ENCODE measurements at regions not wholly inside any gene's neighbourhood (a gene's known extent, or its start where the extent isn't known, plus 50 kb on each side); places are given as distances from the start of the nearest gene placed in this dataset.
A peak's percentile ranks its signal among the peaks of the same experiment; 100 is the strongest.

GRCh38 chr4:32631831-32632230, 1911.7 kb downstream of the PCDH7 start:
- H3K4me1 ChIP-seq, result no peaks in the 10 kb centered on the region
- WGBS, 2 donors, result 54 to 57% methylated on average over 3 of the region's 3 CpGs
- no peak for DNase-seq
- no peak for TF ChIP-seq POLR2A (IDR thresholded peaks at IDR 0.05)
- TF ChIP-seq CTCF (IDR thresholded peaks at IDR 0.05), result no peak
- no peak overlapping the region for H3K27ac ChIP-seq
- H3K9me3 ChIP-seq, result no peaks in the 10 kb centered on the region
- no peak overlapping the region for H3K4me3 ChIP-seq
- no peaks in the 10 kb centered on the region for H3K36me3 ChIP-seq (ENCODE audit: low read depth, missing control alignments)
- intact Hi-C loops (cut with DNase I; ENCODE audit: low total_unique reads), result no loop called here
- H3K27me3 ChIP-seq, result no peaks in the 10 kb centered on the region

- H3K4me3 ChIP-seq, result peak overlapping the region in 1 of 2 donors; percentile 34
- intact Hi-C loops (cut with DNase I; ENCODE audit: low total_unique reads), result no loop called here
- TF ChIP-seq POLR2A (IDR thresholded peaks at IDR 0.05) (no peak), CTCF (IDR thresholded peaks at IDR 0.05) (no peak)
- WGBS, 2 donors, result 54 to 84% methylated on average over 17 of the region's 17 CpGs
- H3K36me3 ChIP-seq (ENCODE audit: low read depth, missing control alignments), result no peaks in the 10 kb centered on the region
- no peak for DNase-seq
- H3K4me1 ChIP-seq, result no peaks in the 10 kb centered on the region
- H3K27me3 ChIP-seq, result no peaks in the 10 kb centered on the region
- H3K9me3 ChIP-seq, result no peaks in the 10 kb centered on the region
- no peak overlapping the region for H3K27ac ChIP-seq
Observed at GRCh38 chr4:32633421-32633820, 1913.3 kb downstream of the PCDH7 start.

DNA sequence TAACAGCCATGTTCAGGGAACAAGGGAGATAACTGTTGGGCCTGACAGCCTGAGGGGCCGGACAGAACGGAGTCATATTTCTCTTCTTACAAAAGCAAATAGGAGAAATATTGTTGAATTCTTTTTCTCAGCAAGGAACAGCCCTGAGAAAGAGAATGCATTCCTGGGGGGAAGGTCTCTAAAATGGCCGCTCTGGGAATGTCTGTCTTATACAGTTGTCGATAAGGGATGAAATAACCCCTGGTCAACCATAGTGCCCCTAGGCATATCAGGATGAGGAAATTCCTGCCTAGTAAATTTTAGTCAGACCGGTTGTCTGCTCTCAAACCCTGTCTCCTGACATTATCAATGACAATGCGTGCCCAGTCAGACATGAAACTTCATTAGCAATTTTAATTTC, 1925.5 kb downstream of the PCDH7 start:
- WGBS, 2 donors, result 84% methylated on average over 6 of the region's 6 CpGs
- intact Hi-C loops (cut with DNase I; ENCODE audit: low total_unique reads), result no loop called here
- Histone ChIP-seq H3K27ac (no peak overlapping the region), H3K36me3 (ENCODE audit: low read depth, missing control alignments) (no peaks in the 10 kb centered on the region), H3K4me1 (no peaks in the 10 kb centered on the region), H3K9me3 (no peaks in the 10 kb centered on the region), H3K4me3 (no peak overlapping the region), H3K27me3 (no peaks in the 10 kb centered on the region)
- TF ChIP-seq POLR2A (IDR thresholded peaks at IDR 0.05), result no peak
- DNase-seq, result no peak

- no peak overlapping the region for H3K27ac ChIP-seq
- no peak for DNase-seq
- WGBS, 2 donors, result 52 to 71% methylated on average over 3 of the region's 3 CpGs
- no peak overlapping the region for H3K4me3 ChIP-seq
- H3K4me1 ChIP-seq, result no peaks in the 10 kb centered on the region
- no peaks in the 10 kb centered on the region for H3K27me3 ChIP-seq
- H3K36me3 ChIP-seq (ENCODE audit: low read depth, missing control alignments), result no peaks in the 10 kb centered on the region
- H3K9me3 ChIP-seq, result no peaks in the 10 kb centered on the region
- intact Hi-C loops (cut with DNase I; ENCODE audit: low total_unique reads), result no loop called here
- TF ChIP-seq CTCF (IDR thresholded peaks at IDR 0.05), result no peak
- TF ChIP-seq POLR2A (IDR thresholded peaks at IDR 0.05), result no peak
Observed at GRCh38 chr4:32658019-32658418, 1937.8 kb downstream of the PCDH7 start.

- Histone ChIP-seq H3K27ac (no peak overlapping the region), H3K9me3 (no peaks in the 10 kb centered on the region), H3K27me3 (no peaks in the 10 kb centered on the region), H3K4me3 (no peak overlapping the region), H3K4me1 (no peaks in the 10 kb centered on the region), H3K36me3 (ENCODE audit: low read depth, missing control alignments) (no peaks in the 10 kb centered on the region)
- 47 to 56% methylated on average over 3 of the region's 3 CpGs for WGBS, 2 donors
- TF ChIP-seq POLR2A (IDR thresholded peaks at IDR 0.05), result no peak
- TF ChIP-seq CTCF (IDR thresholded peaks at IDR 0.05), result no peak
- intact Hi-C loops (cut with DNase I; ENCODE audit: low total_unique reads), result no loop called here
- DNase-seq, result no peak
Observed at GRCh38 chr4:32661229-32661628, 1941.1 kb downstream of the PCDH7 start.
